Suprapubic skin (tissue), 4 donors: ENCODE measurements at regions not wholly inside any gene's neighbourhood (a gene's known extent, or its start where the extent isn't known, plus 50 kb on each side); places are given as distances from the start of the nearest gene placed in this dataset.

Experiments used
- DNase-seq, 2 donors: peaks; one replicate each; pipeline ENCODE4 v3.0.0-alpha.2; 2019; ENCODE audit warnings: low spot score in 2 of 2
- H3K27ac ChIP-seq: fragments of 200-600 bp; sonication (generic); one replicate; pipeline ENCODE4 v1.5.1; 2019
- H3K27me3 ChIP-seq: fragments of 200-600 bp; sonication (generic); one replicate; pipeline ENCODE4 v1.5.1; 2019
- H3K36me3 ChIP-seq: fragments of 200-600 bp; sonication (generic); one replicate; pipeline ENCODE4 v1.5.1; 2019
- H3K4me1 ChIP-seq: fragments of 200-600 bp; sonication (generic); one replicate; pipeline ENCODE4 v1.5.1; 2019
- H3K4me3 ChIP-seq: fragments of 200-600 bp; sonication (generic); one replicate; pipeline ENCODE4 v1.5.1; 2019; ENCODE audit warnings: mild to moderate bottlenecking
- H3K9me3 ChIP-seq: fragments of 200-600 bp; sonication (generic); one replicate; pipeline ENCODE4 v1.5.1; 2019
- CTCF ChIP-seq, 2 donors: fragments of 200-600 bp in 1 of 2; fragments of 450-650 bp in 1 of 2; sonication (generic) in 1 of 2; IDR thresholded peaks; one replicate each; pipeline ENCODE4 v1.5.1; 2016 to 2019; ENCODE audit warnings: antibody characterized with exemption in 2 of 2, mild to moderate bottlenecking in 1 of 2, moderate library complexity in 1 of 2
- EP300 ChIP-seq: sonication (generic); formaldehyde crosslinking; IDR thresholded peaks from one replicate; pipeline ENCODE4 v1.6.1; 2017; ENCODE audit warnings: antibody characterized with exemption
- POLR2A ChIP-seq, 2 donors: fragments of 450-650 bp; IDR thresholded peaks; one replicate each; pipeline ENCODE4 v1.6.1; 2017; ENCODE audit warnings: antibody characterized with exemption in 2 of 2, mild to moderate bottlenecking in 2 of 2, moderate library complexity in 2 of 2
- POLR2AphosphoS5 ChIP-seq, 3 donors: sonication (generic); formaldehyde crosslinking; IDR thresholded peaks; one replicate each; pipeline ENCODE4 v1.6.1; 2017; ENCODE audit warnings: antibody characterized with exemption in 3 of 3
- WGBS: methylation state at CpG from one replicate; pipeline ENCODE4 v1.1.5; 2018; 5-methylcytosine and 5-hydroxymethylcytosine counted together

- Histone ChIP-seq H3K27ac (peak overlapping the region; percentile 85), H3K4me1 (peaks cover 60% of the 10 kb centered on the region), H3K36me3 (no peaks in the 10 kb centered on the region), H3K9me3 (no peaks in the 10 kb centered on the region), H3K4me3 (peak overlapping the region; percentile 41), H3K27me3 (no peaks in the 10 kb centered on the region)
- 11% methylated on average over 9 of the region's 9 CpGs for WGBS
- no peak for DNase-seq
- TF ChIP-seq POLR2AphosphoS5 (IDR thresholded peaks at IDR 0.05), result no peak
- no peak for TF ChIP-seq CTCF (IDR thresholded peaks at IDR 0.05)
- no peak for TF ChIP-seq POLR2A (IDR thresholded peaks at IDR 0.05)
Observed at GRCh38 chr7:130943336-130943901, 209.4 kb upstream of the KLF14 start.

GRCh38 chr7:130943981-130944380, 210.0 kb upstream of the KLF14 start:
- Histone ChIP-seq H3K36me3 (no peaks in the 10 kb centered on the region), H3K4me3 (peak overlapping the region; percentile 41), H3K4me1 (peaks cover 57% of the 10 kb centered on the region), H3K9me3 (no peaks in the 10 kb centered on the region), H3K27me3 (no peaks in the 10 kb centered on the region), H3K27ac (peak overlapping the region; percentile 85)
- 55% methylated on average over 3 of the region's 3 CpGs for WGBS
- no peak for DNase-seq
- no peak for TF ChIP-seq POLR2AphosphoS5 (IDR thresholded peaks at IDR 0.05)
- no peak for TF ChIP-seq POLR2A (IDR thresholded peaks at IDR 0.05)
- TF ChIP-seq EP300, result no peak
- TF ChIP-seq CTCF (IDR thresholded peaks at IDR 0.05), result no peak

GRCh38 chr7:130944997-130945396, 211.0 kb upstream of the KLF14 start:
- 89% methylated on average over 1 of the region's 1 CpG for WGBS
- DNase-seq, result no peak
- peak overlapping the region; percentile 6 for H3K27ac ChIP-seq
- no peaks in the 10 kb centered on the region for H3K9me3 ChIP-seq
- TF ChIP-seq CTCF (IDR thresholded peaks at IDR 0.05) (no peak), POLR2A (IDR thresholded peaks at IDR 0.05) (no peak), EP300 (no peak), POLR2AphosphoS5 (IDR thresholded peaks at IDR 0.05) (no peak)
- H3K27me3 ChIP-seq, result no peaks in the 10 kb centered on the region
- peaks cover 51% of the 10 kb centered on the region for H3K4me1 ChIP-seq
- H3K36me3 ChIP-seq, result no peaks in the 10 kb centered on the region
- no peak overlapping the region for H3K4me3 ChIP-seq

- no peak for TF ChIP-seq POLR2AphosphoS5 (IDR thresholded peaks at IDR 0.05)
- TF ChIP-seq EP300, result no peak
- TF ChIP-seq CTCF (IDR thresholded peaks at IDR 0.05), result no peak
- TF ChIP-seq POLR2A (IDR thresholded peaks at IDR 0.05), result no peak
- H3K4me1 ChIP-seq, result peaks cover 52% of the 10 kb centered on the region
- 75% methylated on average over 5 of the region's 5 CpGs for WGBS
Observed at GRCh38 chr7:130945411-130945811, 211.4 kb upstream of the KLF14 start.

GRCh38 chr7:130946114-130946513, 212.1 kb upstream of the KLF14 start:
- H3K36me3 ChIP-seq, result peaks cover 5% of the 10 kb centered on the region
- TF ChIP-seq POLR2A (IDR thresholded peaks at IDR 0.05) (no peak), POLR2AphosphoS5 (IDR thresholded peaks at IDR 0.05) (no peak), EP300 (no peak), CTCF (IDR thresholded peaks at IDR 0.05) (no peak)
- H3K27ac ChIP-seq, result no peak overlapping the region

More at GRCh38 chr7:130945411-130945811, 211.4 kb upstream of the KLF14 start:
- no peak for DNase-seq
- Histone ChIP-seq H3K9me3 (no peaks in the 10 kb centered on the region), H3K36me3 (no peaks in the 10 kb centered on the region), H3K27ac (no peak overlapping the region), H3K27me3 (no peaks in the 10 kb centered on the region), H3K4me3 (no peak overlapping the region)

More at GRCh38 chr7:130946114-130946513, 212.1 kb upstream of the KLF14 start:
- H3K9me3 ChIP-seq, result no peaks in the 10 kb centered on the region
- DNase-seq, result no peak
- 74% methylated on average over 1 of the region's 1 CpG for WGBS
- H3K4me3 ChIP-seq, result no peak overlapping the region
- H3K27me3 ChIP-seq, result no peaks in the 10 kb centered on the region
- H3K4me1 ChIP-seq, result peaks cover 52% of the 10 kb centered on the region
